Neural cell (in vitro differentiated cells): ENCODE measurements at regions not wholly inside any gene's neighbourhood (a gene's known extent, or its start where the extent isn't known, plus 50 kb on each side); places are given as distances from the start of the nearest gene placed in this dataset.

Source experiments
- H2AFZ ChIP-seq: fragments of 200-600, 300-800 bp; sonication (generic), shearing (Covaris generic); 2 replicates; pipeline ENCODE4 v1.6.0; 2014; ENCODE audit warnings: low read depth, mild to moderate bottlenecking, antibody characterized with exemption, low read length, moderate library complexity
- H3F3A ChIP-seq: fragments of 200-600 bp; shearing (Covaris generic); 2 replicates; pipeline ENCODE4 v1.6.1; 2016; ENCODE audit warnings: mild to moderate bottlenecking, moderate library complexity, mixed read lengths, antibody characterized with exemption, low read length; ENCODE audit not compliant: insufficient read depth, poor library complexity, severe bottlenecking
- H3K27ac ChIP-seq: fragments of 200-600, 300-800 bp; sonication (generic), shearing (Covaris generic); 2 replicates; pipeline ENCODE4 v1.5.1; 2014; ENCODE audit warnings: mild to moderate bottlenecking, low read length, moderate library complexity
- H3K27me3 ChIP-seq: fragments of 300-800, 200-600 bp; sonication (generic), shearing (Covaris generic); 2 replicates; pipeline ENCODE4 v1.6.0; 2014; ENCODE audit warnings: mild to moderate bottlenecking, low read depth, low read length, moderate library complexity; ENCODE audit not compliant: insufficient read depth
- H3K36me3 ChIP-seq: fragments of 300-800, 200-600 bp; sonication (generic), shearing (Covaris generic); 2 replicates; pipeline ENCODE4 v1.5.1; 2014; ENCODE audit warnings: mild to moderate bottlenecking, antibody characterized with exemption, low read length, moderate library complexity; ENCODE audit not compliant: insufficient read depth
- H3K4me2 ChIP-seq: fragments of 300-800, 200-600 bp; sonication (generic), shearing (Covaris generic); 2 replicates; pipeline ENCODE4 v1.6.0; 2014; ENCODE audit warnings: mild to moderate bottlenecking, low read length
- H3K4me3 ChIP-seq: fragments of 300-800, 200-600 bp; sonication (generic), shearing (Covaris generic); 2 replicates; pipeline ENCODE4 v1.5.1; 2014; ENCODE audit warnings: mild to moderate bottlenecking, low read length, moderate library complexity
- H3K79me2 ChIP-seq: fragments of 200-600 bp; shearing (Covaris generic); replicated peaks from 2 replicates; pipeline ENCODE4 v1.6.0; 2014; ENCODE audit warnings: mild to moderate bottlenecking, low read length, moderate library complexity; ENCODE audit not compliant: insufficient read depth
- H3K9ac ChIP-seq: fragments of 300-800, 200-600 bp; sonication (generic), shearing (Covaris generic); 2 replicates; pipeline ENCODE4 v1.6.1; 2016; ENCODE audit warnings: mild to moderate bottlenecking, low read length, mixed read lengths
- H3K9me2 ChIP-seq: fragments of 200-600 bp; shearing (Covaris generic); 2 replicates; pipeline ENCODE4 v1.6.1; 2016; ENCODE audit warnings: mild to moderate bottlenecking, low read length, mixed read lengths; ENCODE audit not compliant: insufficient read depth
- H3K9me3 ChIP-seq: fragments of 200-600, 300-800 bp; sonication (generic), shearing (Covaris generic); 2 replicates; pipeline ENCODE4 v1.6.1; 2016; ENCODE audit warnings: mild to moderate bottlenecking, mixed run types, low read length, moderate library complexity, mixed read lengths
- H4K20me1 ChIP-seq: fragments of 200-600 bp; shearing (Covaris generic); 2 replicates; pipeline ENCODE4 v1.6.1; 2016; ENCODE audit warnings: mild to moderate bottlenecking, mixed run types; ENCODE audit not compliant: insufficient read depth
- CTCF ChIP-seq: fragments of 450-650 bp; IDR thresholded peaks from 2 replicates; pipeline ENCODE4 v1.5.1; 2014; ENCODE audit warnings: antibody characterized with exemption, mild to moderate bottlenecking, moderate library complexity; ENCODE audit not compliant: poor library complexity, severe bottlenecking
- EP300 ChIP-seq: fragments of 450-650 bp; conservative IDR thresholded peaks from 2 replicates; pipeline ENCODE4 v1.6.1; 2014; ENCODE audit warnings: antibody characterized with exemption, mild to moderate bottlenecking, moderate library complexity; ENCODE audit not compliant: poor library complexity, severe bottlenecking
- EZH2 ChIP-seq: fragments of 200-600, 300-800 bp; shearing (Covaris generic), sonication (generic); IDR thresholded peaks from 2 replicates; pipeline ENCODE4 v1.6.1; 2014; ENCODE audit warnings: antibody characterized with exemption, low read length, borderline replicate concordance, mild to moderate bottlenecking; ENCODE audit not compliant: insufficient read depth, poor library complexity, severe bottlenecking
- MXI1 ChIP-seq: fragments of 450-650 bp; conservative IDR thresholded peaks from 2 replicates; pipeline ENCODE4 v1.6.1; 2014; ENCODE audit warnings: antibody characterized with exemption, mild to moderate bottlenecking; ENCODE audit not compliant: poor library complexity, severe bottlenecking
- POLR2AphosphoS5 ChIP-seq: IDR thresholded peaks from 2 replicates; pipeline ENCODE4 v1.6.1; 2012
- RAD21 ChIP-seq: fragments of 450-650 bp; conservative IDR thresholded peaks from 2 replicates; pipeline ENCODE4 v1.6.1; 2014; ENCODE audit warnings: antibody characterized with exemption, mild to moderate bottlenecking, moderate library complexity
- REST ChIP-seq: IDR thresholded peaks from 2 replicates; pipeline ENCODE4 v1.6.1; 2012; ENCODE audit warnings: borderline replicate concordance
- SMC3 ChIP-seq: fragments of 450-650 bp; conservative IDR thresholded peaks from 2 replicates; pipeline ENCODE4 v1.6.1; 2014; ENCODE audit warnings: antibody characterized with exemption, mild to moderate bottlenecking, moderate library complexity; ENCODE audit not compliant: poor library complexity
- TAF1 ChIP-seq: IDR thresholded peaks from 2 replicates; pipeline ENCODE4 v1.6.1; 2012; ENCODE audit warnings: low read depth

- H3K27me3 ChIP-seq: no peaks in the 10 kb centered on the region
- TF ChIP-seq MXI1 (no peak), CTCF (no peak), EP300 (no peak), SMC3 (no peak), POLR2AphosphoS5 (no peak), TAF1 (no peak), RAD21 (no peak), REST (no peak), EZH2 (no peak)
- no peak overlapping the region for H3K4me2 ChIP-seq
- no peaks in the 10 kb centered on the region for H3K79me2 ChIP-seq
- H3K9me2 ChIP-seq: no peaks in the 10 kb centered on the region
- no peak overlapping the region for H2AFZ ChIP-seq
- H3F3A ChIP-seq: no peaks in the 10 kb centered on the region
- H4K20me1 ChIP-seq: no peaks in the 10 kb centered on the region
- H3K9ac ChIP-seq: no peak overlapping the region
- H3K36me3 ChIP-seq: no peaks in the 10 kb centered on the region
- H3K4me3 ChIP-seq: no peak overlapping the region
- H3K27ac ChIP-seq: no peak overlapping the region
- no peaks in the 10 kb centered on the region for H3K9me3 ChIP-seq
Observed at GRCh38 chr16:77539421-77540034, 104.7 kb upstream of the ADAMTS18 start.

GRCh38 chr16:77540646-77541045, 105.8 kb upstream of the ADAMTS18 start:
- H3K27ac ChIP-seq: no peak overlapping the region
- no peak overlapping the region for H3K4me2 ChIP-seq
- H3K9me3 ChIP-seq: no peaks in the 10 kb centered on the region
- no peaks in the 10 kb centered on the region for H3K27me3 ChIP-seq
- H3F3A ChIP-seq: no peaks in the 10 kb centered on the region
- H3K9ac ChIP-seq: no peak overlapping the region
- TF ChIP-seq TAF1: no peak
- TF ChIP-seq CTCF: no peak
- no peak for TF ChIP-seq RAD21
- H3K36me3 ChIP-seq: no peaks in the 10 kb centered on the region
- H2AFZ ChIP-seq: no peak overlapping the region
- no peak overlapping the region for H3K4me3 ChIP-seq
- no peaks in the 10 kb centered on the region for H3K9me2 ChIP-seq
- H3K79me2 ChIP-seq: no peaks in the 10 kb centered on the region
- no peaks in the 10 kb centered on the region for H4K20me1 ChIP-seq
